Activated CD8-positive, alpha-beta memory T cell treated with anti-CD3 and anti-CD28 coated beads, Interleukin-2, amount 50 U/mL, for 1 hour (primary cell): ENCODE measurements at regions not wholly inside any gene's neighbourhood (a gene's known extent, or its start where the extent isn't known, plus 50 kb on each side); places are given as distances from the start of the nearest gene placed in this dataset.
A peak's percentile ranks its signal among the peaks of the same experiment; 100 is the strongest.

Experiments
- DNase-seq: peaks from one replicate; pipeline ENCODE4 v3.0.0-alpha.2; 2020; ENCODE audit errors: extremely low read depth

DNA sequence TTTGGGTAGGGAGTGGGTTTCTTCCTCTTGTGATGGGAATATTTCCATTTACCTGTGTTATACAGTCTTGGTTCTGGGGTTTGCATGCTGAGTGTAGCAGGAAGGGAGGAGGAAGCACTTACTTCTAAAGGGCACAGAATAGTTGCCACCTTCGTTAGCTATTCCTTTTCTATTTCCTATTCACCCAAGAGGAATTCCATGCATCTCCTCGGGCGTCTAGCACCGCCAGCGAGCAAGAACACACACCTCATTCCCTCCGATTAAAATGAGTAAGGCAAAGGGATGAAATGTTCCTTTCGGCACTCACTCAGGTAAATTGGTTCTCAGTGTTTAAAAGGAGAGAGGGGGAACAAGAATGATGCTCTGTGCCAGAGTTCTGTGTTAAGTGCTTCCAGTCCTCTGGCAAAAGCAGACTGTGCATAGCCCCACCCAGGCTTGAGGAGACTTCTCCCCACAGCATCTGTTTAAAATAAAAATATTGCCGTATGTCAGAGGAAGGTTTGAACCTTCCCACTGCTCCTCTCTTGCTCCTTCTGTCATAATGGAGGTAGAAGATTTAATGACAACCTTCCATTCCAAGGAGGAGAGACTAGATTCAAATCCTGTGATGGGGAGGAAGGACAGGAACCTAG lies 351.4 kb downstream of the PTTG2 start:
- DNase-seq: no peak

DNA sequence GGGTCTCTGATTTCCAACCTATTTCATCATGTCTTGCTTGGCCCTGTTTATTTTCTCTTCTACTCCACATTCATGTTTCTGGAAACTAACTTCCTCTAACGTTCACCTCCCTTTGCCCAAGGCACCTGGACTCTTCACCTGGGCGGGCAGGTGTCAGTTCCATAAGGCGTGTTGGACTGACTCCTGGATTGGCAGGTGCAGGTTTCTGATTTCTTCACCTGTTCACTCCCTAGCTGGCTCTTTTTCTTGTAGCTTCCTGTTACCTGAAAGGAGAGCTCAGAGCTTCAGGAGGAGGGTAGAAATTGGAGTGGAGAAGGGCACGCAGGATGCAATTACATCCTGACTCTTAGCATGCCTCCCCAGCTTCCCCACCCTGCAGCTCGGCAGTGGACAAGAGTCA lies 350.8 kb upstream of the KLF3 start:
- no peak for DNase-seq

DNA sequence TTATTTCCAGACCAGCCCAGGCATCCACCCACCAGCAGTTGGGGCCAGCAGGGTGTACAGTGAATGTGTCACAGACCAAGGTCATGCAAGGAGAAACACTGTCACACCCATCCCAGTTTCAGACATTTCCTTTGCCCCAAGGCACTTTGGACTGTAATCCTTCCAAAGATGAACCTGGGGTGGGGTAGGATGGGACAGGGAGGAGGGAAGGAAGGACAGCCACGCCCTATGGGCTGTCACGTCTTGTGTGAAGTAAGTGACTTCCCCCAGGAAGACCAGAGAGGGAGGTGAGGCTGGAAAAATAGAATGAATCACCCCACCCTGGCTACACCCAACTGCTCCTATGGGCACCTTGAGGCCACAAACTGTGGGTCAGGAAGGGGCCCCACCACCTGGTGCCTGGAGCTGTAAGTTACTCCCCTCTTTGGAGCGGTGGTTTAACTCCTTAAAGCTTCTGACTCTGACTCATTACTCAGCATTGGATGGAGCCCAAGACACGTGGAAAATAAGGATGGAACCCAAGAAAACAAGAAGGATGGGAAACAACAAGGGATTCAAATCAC lies 349.9 kb upstream of the KLF3 start:
- DNase-seq: no peak

DNA sequence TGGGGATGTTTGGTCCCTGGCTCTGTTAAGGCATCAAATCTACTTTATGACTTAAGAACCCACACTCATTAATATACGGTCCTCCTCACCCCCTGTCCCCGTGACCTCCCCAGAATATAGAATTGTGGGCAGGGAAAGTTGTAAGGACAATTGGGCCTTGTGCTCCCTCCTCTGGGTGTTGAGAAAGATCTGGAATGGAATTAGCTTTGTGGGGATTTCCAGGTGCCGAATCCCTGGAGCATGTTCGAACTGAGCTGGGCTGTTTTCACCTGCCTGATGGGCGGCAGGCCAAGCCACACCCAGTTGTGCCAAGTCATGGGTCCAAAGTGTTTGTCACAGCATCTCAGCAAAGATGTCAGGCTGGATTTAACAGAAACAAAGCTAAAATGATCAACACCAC lies 349.3 kb upstream of the KLF3 start:
- DNase-seq: no peak

DNA sequence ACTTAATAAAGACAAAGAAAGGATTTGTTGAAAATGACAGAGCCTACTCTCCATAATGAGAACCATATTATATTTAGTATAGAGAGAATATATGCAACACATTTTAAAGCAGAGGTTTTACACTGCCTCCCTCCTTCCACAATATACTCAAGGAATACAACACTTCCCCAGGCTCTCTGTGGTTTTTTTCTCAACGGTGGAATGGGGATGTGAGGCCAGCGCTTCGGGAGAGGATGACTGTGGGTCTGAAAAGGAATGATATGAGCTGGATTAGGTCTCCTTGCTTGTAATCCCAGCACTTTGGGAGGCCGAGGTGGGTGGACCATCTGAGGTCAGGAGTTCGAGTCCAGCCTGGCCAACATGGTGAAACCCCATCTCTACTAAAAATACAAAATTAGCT lies 348.7 kb upstream of the KLF3 start:
- no peak for DNase-seq

DNA sequence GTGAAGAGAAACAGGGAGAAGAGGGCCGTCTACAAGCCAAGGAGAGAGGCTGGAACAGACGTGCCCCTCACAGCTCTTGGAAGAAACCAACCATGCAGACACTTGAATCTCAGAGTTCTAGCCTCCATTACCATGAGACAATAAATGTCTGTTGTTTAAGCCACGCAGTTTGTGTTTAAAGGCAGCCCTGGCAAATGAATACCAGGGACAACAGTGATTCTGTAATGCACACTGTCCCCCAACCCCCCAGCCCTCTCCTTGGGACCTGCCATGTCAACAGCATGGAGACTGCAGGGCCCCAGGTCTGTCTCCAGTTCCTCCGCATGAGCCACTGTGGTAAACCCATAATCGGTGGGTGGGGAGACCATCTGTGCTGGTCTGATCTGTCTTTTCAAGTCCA lies 348.0 kb upstream of the KLF3 start:
- no peak for DNase-seq

DNA sequence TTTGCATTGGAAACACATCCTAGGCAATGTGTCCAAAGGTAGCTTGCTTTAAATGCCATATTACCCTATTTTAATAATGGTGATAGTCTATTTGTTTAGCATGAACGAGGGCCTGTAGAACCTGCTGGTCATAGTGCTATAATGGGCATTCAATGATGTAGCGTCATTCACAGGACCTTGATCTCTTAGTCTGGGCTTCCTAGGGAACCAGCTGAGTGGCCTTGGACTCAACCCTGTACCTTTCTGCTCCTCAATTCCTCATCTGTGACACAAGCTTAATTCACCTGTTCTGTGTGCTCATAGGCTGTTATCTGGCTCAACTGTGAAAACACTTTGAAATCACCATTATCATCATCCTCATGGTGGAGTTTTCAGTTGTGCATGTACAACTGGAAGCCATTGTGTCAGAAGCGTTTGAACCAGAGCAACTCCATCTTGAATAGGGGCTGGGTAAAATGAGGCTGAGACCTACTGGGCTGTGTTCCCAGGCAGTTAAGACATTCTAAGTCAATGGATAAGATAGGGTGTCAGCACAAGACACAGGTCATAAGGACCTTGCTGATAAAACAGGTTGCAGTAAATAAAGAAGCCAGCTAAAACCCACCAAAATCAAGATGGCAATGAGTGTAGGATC lies 346.8 kb upstream of the KLF3 start:
- DNase-seq: no peak

DNA sequence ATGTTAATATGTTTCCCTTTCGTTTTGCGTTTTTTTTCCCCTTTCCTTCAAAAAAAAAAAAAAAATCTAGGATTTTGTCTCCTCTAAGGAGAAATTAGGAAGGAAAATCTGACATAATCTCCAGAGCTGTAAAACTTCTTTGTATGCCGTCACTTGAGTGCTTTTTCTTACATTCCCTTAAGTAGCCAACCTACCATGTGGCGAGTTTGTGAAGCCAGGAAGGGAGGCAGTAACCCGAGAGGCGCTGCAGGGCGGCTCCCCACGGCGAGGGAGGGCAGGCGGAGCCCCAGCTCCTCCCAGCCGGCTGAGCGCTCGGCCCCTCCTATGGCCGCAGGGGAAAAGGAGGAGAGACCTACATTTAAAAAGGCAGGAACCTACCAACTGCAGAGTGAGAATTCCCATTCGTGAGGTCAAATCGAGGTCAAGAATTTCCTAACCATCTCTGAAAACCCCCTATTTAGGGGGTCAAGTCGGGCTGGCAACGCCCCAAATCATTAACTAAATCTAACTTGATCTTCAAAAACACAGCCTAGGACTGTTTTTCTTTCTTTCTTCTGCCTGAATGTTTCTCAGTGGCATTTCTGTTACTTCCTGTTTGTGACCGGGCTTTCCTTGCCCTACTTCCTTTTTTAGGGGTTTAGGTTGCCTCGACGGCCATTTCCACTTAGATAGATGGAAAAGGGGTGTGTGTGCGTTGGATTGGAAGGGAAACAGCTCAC lies 345.1 kb upstream of the KLF3 start:
- DNase-seq: no peak

DNA sequence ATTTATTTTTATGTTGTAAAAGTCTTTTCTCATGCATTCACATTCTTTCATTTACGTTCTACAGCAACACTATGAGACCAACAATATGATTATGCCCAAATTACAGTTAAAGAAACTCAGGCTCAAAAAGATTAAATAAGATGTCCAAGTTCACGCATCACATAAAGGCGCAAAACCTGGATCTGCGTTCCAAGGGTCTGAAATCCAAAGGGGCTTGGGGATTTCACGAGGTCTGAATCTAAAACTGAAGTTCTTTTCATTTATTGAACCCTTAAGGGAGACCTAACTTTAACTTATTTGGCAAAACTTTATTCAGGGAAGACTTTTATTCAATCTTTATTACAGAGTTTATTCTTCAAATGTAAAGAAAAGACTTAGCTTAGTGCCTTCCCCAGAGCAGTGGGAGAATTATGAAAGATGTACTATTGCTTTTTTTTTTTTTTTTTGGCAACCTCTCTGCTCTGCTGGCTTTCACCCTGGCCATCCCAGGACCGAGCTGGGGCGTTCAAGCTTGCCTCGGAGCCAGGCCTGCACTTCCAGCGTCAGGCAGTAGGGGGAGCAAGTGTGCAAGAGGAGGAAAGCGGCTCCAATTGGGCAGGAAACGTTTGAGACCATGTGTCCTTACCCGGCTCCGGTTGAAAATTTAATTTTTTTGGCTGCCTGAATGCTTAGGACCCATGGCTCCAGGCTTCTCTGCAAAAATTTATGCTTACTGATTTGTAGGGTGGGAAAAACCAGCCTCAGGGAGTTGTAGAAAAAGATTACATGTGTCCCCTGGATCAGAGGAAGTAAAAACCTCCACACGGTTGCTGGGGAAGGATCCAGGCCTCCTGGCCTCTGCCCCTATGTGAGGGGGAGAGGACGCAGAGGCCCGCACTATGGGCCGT lies 344.3 kb upstream of the KLF3 start:
- peak; percentile 58 for DNase-seq

DNA sequence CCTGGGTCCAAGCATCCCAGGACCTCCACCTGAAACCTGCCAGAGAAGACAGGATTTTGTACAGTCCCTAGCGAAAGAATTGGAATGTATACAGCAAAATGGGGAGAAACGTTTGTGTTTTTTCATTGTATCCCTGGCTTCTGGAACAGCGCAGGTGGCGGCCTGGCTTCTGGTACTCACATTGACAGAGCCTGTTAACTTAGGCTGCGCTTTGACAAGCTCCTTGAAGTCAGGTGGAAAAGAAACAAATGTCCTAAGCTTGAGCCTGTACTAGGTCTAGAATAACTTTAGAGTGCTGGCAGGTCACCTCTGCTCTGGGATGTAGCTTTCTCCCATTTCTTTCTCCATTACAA lies 343.7 kb upstream of the KLF3 start:
- no peak for DNase-seq

DNA sequence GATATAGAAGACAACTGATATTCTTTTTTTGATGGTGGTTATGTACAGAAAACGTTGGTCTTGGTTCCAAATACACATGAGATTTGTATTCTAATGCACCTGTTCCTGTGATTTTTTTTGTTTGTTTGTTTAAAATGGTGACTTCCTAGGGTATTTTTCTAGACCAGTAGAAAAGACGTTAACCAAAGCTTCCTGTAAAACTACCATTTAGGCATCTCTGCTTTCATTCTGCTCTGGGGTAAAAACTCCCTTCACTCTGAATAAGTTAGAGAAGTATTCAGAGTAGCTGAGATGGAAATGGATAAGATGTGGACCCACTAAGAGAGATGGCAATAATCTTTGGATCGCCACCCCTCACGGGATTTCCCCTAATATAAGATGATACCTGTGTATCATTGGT lies 343.2 kb upstream of the KLF3 start:
- DNase-seq: no peak

DNA sequence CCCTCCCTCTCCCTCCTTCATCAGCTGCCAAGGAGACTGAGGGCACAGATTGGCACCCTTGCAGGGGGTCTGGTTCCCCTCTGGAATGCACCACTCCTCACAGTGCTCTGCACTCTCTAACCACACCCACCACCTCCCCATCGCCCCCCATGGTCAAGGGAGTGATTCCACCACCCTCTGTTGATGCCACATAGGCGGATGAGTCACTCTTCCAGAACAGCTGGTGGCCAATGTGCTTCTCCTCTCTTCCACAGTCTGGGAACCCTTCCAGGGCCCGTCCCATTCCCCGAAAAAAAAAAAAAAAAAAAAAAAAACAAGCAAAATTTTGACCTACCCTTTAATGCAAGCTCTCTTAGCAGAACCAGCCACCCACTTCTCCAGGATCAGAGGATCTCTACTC lies 341.3 kb upstream of the KLF3 start:
- DNase-seq: no peak

DNA sequence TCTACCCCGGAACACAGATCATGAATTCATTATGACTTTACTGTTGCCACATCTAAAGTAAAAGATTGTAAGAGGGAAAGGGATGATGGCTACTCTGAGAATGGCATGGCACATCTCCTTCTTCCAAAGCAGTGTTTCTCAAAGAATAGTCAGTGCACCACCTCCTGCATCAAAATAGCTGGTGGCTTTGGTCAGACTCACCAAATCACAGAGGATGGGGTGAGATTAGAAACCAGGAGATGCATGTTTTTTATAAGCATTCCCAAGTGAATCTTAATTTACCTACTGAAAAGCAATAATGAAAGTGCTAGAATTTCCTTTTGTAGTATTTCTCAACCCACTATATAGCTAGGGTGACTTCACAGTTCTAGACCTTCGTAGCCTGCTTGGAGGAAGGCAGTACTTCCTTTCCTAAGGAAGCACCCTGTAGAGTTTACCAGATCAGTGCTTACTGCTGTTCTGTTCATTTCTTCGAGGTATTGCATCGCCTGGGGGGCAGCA lies 340.8 kb upstream of the KLF3 start:
- no peak for DNase-seq

DNA sequence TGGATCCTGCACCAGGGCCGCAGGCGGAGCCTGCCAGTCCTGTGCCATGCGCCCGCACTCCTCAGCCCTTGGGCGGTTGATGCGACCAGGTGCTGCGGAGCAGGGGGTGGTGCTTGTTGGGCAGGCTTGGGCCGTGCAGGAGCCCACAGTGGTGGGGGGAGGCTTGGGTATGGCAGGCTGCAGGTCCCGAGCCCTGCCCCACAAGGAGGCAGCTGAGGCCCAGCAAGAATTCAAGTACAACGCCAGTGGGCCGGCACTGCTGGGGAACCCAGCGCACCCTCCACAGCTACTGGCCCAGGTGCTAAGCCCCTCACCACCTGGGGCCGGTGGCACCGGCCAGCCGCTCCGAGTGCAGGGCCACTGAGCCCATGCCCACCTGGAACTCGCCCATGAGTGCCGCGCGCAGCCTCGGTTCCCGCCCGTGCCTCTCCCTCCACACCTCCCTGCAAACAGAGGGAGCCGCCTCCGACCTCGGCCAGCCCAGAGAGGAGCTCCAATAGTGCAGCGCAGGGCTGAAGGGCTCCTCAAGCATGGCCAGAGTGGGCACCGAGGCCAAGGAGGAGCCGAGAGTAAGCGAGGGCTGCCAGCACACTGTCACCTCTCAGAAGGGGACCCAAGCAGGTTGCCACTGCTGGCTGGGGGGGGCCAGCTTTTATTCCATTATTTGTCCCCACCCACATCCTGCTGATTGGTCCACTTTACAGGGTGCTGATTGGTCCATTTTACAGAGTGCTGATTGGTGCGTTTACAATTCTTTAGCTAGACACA lies 339.0 kb upstream of the KLF3 start:
- no peak for DNase-seq

DNA sequence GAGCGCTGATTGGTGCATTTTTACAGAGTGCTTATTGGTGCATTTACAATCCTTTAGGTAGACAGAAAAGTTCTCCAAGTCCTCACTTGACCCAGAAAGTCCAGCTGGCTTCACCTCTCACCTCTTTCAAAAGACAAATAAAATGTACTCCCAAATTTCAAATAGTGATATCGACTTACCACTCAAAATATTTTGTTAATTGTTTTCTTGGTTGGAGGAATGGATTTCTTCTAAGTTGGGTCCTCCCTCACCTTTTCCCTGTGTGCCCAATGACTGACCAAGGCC lies 338.4 kb upstream of the KLF3 start:
- DNase-seq: no peak

DNA sequence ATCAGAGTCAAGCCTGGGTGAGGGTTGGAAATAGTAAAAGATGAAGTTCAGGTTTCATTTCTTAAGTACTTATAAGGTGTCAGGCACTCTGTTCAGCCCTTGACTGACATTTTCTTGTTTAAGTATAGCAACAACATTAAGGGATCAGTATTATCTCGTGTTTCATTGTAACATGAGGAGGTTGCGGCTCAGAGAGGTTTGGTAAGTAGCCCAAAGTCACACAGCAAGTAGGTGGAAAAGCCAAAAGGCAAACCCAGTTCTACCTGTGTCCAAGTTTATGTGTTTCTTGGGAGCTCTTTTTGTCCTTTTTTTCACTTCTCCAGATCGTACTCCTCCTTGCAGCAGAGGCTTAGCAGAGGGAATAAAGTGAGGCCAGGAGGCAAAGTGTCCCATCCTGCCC lies 337.5 kb upstream of the KLF3 start:
- DNase-seq: no peak

DNA sequence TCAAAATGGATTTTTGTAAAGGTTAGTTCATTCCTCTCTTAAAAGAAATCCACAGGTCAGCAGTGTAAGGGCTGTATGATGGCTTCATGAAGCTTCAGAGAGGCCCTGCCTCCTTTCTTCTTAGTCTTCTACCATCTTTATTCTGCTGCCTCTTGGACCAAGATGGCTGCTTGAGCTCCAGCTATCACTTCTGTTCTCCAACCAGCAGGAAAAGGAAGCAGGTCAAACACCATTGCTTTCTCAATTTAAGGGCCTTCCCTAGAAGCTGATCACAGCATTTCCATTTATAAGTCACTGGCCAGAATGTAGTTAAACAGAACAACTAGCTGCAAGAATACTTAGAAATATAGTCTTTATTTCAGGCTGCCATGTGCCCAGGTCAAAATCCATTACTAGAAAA lies 336.8 kb upstream of the KLF3 start:
- DNase-seq: no peak

DNA sequence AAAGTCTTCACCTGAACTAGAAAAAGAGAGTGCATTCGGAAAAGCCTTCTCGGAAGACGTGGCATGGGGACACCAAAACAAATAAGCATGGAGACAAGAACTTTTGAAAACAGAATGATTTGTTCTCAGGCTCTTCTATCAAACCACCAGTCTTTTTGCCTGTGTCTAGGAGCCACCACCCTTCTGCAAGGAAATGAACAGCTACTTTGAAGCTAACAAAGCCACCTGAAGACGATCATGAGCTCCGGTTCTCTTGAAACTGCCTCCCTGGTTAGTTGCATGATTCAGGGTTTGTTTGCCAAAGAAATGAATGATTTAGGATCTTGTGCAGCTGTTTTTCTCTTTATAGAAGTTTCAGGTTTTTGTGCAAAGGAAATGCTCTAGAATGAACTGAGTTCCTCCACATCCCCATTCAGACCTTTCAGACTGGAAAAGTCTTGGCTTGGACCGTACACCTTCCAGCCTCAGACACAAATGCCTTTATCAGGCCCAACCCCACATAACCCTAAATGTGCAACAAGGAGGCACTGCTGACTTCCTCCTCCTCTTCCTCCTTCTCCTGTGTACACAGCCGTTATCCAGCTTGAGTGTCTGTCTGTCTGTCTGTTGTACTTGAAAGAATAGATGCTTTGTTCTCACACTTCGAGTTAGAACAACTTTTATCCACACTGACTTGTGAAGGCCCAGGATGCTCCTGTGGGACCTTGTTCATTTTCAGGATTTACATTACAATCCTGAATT lies 334.8 kb upstream of the KLF3 start:
- no peak for DNase-seq

DNA sequence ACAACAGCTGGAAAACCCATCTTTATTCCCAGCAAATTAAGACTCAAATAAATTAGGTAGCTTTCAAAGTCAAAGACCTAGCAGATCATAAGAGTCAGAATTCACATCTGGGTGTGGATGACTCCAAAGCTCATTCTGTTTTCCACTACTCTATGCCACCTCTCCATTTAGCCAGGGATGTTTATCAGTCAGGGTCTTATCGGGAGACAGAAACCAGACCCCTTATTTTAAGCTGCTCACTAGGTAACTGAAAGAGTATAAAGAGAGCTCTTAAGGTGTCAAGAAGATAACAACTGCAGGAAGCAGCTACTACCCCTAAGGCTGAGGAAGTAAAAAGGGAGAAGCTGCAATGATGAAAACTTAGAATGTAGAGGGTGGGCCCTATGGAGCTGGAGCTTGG lies 333.7 kb upstream of the KLF3 start:
- no peak for DNase-seq

DNA sequence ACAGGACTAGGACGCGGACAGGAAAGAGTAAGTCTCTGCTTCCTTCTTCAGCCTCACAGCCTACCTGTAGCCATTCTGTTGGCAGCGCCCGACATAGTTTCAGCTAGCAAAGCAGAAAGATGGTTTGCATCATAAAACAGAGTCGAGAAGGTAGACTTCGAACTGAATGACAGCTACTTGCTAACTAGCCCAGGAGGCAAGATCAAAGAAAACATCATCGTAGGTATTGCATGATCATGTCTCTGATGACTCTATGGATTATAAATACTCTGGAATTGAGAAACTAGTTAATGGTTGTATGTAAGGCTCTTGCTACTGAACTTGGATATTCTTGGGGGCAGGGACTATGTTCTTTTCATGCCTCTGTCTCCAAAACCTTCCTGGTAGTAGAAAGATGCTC lies 333.1 kb upstream of the KLF3 start:
- no peak for DNase-seq

DNA sequence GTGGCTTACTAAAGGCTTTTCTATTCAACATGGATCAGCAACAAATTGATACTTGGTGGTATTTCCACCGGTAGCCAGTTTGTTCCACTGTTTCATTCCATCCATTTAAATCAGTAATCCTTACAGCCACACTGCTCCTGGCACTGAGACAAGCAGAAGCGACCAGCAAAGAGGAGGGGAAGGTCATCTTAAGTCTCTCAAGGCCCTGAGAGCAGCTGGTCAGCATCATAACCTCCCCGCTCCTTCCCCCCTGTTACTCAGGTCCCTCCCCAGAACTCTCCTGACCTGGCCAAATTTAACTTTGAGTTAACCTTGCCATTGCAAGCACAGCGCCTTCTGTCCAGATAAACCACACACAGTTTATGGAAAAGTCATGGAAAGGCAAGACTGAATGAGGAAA lies 331.3 kb upstream of the KLF3 start:
- DNase-seq: no peak
